SH-SY5Y (cell line): ENCODE measurements at regions not wholly inside any gene's neighbourhood (a gene's known extent, or its start where the extent isn't known, plus 50 kb on each side); places are given as distances from the start of the nearest gene placed in this dataset.

Source experiments
- GATA2 ChIP-seq: IDR thresholded peaks from 2 replicates; pipeline ENCODE4 v1.6.1; 2011; ENCODE audit warnings: mild to moderate bottlenecking, low read depth, low read length
- GATA3 ChIP-seq: IDR thresholded peaks from 2 replicates; pipeline ENCODE4 v1.6.1; 2011; ENCODE audit warnings: low read depth, mild to moderate bottlenecking, low read length, moderate library complexity

DNA sequence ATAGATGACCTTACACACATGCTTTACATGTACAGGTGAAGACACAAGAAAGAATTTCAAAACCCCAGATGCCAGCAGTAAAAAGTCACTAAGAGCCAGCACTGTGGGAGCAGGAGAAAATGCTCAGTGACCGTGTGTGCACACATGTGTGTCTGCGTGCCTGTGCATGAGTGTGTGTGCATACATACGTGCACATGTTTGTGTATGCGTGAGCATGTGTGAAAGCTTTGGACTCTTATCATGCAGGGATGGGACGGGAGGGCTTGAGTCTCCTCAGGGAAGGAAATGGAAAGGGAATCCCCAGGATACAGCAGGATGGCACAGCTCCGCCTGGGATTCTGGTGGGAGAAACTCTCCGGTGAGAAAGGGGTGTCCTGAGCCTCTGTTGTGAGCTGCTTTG is 121.5 kb upstream of the B3GAT1 start:
- TF ChIP-seq GATA2 (no peak), GATA3 (no peak)

DNA sequence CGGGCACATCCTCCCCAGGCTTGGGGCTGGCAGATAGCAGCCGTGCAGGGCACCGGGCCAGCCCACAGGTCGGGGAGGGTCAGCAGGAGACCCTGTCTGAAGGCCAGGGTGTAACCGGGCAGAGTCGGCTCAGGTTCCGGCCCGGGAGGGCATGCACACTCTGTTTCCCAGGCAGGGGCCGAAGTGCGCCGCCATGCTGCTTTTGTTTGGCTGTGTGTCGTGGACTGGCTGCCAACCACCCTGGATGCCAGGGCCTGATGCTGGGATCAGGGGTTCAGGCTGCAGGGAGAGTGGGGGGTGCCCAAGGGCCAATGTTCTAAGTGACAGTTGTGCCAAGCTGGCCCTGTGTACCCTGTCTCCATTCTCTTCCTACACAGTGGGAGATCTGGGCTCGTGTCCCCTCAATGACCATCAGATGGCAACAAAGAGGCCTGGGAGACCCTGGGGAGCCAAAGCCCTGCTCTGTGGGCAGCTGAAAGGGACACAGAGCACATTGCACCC is 120.9 kb upstream of the B3GAT1 start:
- TF ChIP-seq GATA3: no peak
- TF ChIP-seq GATA2: no peak

DNA sequence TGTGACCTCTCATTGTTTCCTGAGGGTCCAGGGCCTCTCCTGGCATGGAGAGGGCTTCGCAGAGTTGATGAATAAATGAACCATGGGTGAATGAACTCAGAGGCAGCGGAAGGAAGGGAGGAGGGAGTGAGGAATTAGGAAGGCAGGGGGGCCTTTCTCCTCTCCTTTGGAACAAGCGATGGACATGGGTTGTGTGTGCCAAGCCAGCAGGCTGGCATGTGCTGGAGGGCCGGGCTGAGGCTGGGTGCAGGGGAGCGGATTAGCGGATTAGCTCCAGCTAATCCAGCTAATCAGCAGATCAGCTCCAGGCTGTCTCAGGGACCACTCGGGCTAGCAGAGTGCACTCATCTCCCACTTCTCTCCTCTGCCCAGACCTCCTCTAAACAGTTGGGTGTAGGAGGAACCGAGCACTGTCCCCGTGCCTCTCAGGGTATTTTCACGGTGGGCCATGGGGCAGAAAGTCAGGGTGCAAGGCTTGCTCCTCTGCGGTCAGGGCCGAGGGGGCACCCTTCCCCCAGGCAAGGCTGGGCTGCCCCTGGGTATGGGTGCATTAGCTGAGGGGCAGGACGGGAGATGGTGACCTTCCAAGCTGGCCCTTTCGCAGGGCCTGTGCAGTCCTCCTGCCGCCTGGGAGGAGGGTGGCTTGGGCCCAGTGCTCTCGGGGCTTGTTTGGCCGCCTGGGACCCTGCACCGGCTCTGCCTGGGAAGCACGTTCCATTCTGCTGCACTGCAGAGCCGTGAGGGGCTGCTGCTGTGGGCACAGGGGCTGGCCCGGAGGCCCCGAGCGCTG is 120.3 kb upstream of the B3GAT1 start:
- TF ChIP-seq GATA2 (no peak), GATA3 (no peak)

DNA sequence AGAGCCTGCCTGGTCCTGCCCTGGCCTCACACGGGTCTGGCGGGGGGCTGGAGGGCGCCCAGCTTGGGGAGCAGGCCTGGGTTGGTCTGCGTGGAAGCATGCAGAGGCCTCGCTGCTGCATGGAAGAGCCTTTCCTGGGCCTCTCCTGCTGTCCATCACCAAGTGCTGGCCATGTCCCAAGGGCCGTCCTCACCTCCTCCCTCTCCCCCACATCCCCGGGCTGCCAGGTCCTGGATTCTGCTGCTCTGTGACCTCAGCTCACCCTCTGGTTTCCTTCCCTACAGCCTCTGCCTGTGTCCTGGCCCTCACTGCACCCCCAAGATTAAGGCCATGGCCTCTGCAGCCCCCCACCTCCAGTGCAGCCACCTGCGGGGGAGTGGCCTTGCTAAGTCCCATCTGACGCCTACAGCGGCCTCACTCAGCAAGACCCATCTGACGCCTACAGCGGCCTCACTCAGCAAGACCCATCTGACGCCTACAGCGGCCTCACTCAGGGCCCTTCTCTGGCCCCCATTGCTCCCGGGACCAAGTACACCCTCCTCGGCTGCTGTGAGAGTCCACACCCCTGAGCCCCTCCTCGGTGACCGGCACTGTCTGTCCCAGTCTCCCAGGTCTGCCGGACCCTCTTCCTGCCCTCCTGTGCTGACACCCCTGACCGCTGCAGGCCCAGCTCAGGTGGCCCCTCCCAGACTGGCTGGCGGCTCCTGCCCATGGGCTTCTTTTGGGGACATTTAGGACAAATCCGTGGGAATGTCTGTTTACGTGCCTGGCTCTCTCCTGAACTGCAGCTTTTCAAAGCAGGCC is 119.5 kb upstream of the B3GAT1 start:
- TF ChIP-seq GATA3 (no peak), GATA2 (no peak)

DNA sequence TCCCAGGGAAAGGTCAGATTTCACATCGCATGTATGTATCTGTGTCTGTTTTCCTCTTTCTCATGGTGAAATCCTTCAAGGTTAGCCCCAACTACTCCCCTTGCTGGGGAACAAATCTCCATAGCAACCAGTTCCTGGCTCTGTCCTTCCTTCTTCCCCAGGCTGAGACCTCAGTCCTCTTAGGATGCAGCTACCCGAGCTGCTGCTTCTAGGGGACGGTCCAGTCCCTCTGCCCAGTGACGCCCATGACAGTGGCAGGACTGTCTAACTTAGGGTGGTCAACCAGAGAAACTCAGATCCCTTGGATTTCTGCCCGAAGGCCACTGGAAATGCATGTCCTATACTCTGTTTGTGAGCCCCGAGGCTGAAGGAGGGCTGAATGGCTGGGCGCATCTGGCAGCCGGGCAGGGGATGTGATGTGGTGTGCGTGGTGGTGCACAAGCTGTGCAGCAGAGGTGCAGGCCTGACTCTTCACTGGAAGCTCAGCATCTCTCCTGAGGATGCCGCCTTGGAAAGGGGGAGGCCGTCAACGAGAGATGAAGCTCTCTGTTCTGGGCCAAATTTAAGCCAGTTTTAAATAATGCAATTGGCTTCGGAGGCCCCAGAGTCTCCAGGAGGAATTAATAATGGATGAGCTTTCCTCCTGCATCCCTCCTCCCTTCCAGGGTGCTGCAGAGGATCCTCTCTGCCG is 118.7 kb upstream of the B3GAT1 start:
- TF ChIP-seq GATA2: no peak
- no peak for TF ChIP-seq GATA3

DNA sequence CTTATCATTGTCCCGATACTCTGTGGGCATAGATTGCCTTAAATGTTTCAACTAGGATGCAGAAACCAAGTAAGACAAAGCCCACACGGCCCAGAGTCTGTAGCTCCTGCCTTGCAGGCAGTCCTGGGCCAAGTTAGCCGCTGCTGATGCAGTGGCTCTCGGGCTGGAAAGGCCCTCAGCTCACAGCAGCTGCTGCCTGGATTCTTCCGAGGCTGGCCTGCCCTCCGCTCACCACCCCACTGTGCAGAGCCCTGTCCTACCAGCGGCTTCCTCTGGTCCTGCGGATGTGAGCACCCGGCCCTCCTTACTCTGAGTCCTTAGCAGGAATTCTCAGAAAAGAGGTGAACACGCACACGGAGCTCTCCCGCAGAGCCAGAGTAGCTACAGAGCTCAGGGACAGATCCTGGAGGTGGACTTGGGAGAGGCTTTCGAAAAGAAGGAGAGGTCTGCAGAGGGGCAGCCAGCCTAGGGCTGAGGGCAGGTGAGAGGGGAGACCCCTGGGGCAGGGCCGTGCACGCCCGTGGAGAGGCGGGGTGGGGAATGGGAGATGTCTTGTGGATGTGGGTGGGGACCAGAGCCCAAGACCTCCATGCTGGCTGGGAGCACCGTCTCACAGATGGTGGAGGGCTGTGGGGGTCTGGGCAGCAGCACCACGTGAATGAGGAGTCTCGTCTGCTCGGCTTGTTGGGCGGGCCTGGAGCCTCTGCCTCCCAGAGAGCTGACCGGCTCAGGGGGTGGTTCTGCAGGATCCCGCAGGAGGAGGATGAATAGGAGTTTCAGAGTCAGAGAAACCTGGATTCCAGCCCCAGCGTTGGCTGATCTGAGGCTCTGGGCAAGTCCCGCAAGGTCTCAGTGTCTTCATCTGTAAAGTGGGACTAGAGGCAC is 117.4 kb upstream of the B3GAT1 start:
- TF ChIP-seq GATA3: no peak
- no peak for TF ChIP-seq GATA2

DNA sequence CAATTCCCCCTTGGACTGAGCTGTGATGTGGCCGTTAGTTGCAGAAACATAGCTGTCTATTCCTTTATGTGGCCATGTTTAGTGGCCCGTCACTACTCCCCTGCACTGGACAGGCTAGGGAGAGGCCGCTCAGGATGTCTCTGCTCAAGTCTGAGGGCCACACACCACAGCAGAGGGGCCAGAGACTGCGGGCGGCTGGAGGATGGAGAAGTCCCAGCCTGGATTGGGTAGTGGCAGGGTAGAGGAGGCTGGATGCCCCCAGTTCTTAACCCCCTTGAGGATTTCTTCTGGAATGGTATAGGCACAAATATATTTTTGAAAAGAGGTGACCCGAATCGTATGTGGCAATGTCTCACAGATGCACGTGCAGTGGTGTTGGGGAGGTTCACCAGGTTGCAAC is 116.4 kb upstream of the B3GAT1 start:
- TF ChIP-seq GATA3 (no peak), GATA2 (no peak)

DNA sequence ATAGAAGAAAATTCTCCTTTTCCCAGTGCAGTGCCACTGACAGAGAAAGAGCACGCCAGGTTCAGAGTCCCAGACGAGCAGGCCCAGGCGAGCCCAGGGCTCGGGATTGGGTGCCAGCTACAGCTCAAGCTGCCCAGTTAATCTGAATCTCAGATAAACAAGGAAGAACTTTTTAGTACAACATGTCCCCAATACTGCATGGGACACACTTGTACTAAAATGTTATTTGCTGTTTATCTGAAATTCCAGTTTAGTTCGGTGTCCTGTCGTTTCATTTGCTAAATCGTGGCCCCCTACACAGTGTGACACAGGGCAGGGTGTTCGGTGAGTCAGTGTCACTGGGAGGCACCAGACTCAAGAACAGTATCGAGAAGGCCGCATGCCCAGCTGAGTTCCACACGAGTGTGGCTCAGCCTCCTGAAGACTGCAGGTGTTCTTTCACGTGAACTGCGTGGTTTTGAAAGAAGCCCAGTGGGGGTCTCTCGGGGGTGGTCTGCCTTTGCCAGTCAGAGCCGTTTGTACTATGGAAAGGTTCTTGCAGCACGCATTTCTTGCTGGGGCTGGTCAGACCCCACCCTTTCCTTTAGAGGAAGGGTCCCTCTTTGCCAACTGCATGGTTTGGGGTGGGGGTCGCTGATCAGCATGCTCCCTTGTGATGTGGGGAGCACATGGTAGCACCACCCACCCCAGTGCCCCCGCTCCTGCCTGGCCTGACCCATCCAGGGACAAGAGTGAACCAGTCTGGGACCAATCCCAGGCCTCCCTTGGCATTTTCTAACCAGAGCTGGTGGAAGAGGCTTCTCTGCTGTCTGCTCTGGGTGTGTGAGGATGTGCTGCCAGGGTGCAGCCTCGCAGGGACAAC is 115.6 kb upstream of the B3GAT1 start:
- TF ChIP-seq GATA3 (no peak), GATA2 (no peak)

DNA sequence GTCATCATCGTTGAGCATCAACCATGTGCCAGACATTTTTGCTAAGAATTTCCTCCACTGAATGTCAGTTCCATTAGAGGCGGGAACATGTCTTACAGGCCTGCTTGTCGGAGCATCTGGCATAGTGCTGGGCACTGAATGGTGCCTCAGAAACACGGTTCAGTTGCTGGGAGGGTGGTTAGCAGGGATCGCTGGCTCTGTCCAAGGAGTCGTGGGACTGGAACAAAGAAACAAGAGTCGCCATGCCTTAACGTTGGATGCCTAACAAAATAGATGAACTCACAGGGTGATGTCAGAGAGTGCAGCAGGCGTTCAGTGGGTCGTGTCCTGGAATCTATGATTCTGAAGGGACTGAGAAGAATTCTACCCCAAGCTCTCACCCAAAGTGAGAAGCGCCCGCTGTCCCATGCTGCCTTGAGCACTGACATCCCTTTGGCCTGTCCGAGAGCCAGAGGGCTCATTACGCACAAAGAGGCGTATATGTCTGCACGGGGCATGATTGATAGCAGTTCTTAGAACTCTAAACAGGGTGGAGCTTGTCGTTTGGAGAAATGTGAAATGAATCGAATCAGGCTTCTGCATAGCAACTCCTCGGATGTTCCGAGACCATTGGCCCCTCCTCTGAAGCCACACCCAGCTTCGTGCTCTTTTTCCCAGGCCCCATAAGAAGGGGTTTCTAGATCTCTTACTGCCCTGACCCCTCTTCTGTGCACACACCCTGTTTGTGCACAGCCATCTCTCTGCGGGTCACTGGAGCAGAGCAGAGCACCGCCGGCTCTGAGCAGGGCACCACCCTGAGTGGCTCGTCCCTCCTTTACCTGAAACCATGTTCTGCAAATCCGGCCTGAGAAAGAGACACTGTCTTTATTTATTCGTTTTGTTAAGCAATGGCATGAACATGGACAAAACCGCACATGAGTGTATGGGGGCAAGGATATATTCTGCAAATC is 113.1 kb upstream of the B3GAT1 start:
- TF ChIP-seq GATA3 (no peak), GATA2 (no peak)

DNA sequence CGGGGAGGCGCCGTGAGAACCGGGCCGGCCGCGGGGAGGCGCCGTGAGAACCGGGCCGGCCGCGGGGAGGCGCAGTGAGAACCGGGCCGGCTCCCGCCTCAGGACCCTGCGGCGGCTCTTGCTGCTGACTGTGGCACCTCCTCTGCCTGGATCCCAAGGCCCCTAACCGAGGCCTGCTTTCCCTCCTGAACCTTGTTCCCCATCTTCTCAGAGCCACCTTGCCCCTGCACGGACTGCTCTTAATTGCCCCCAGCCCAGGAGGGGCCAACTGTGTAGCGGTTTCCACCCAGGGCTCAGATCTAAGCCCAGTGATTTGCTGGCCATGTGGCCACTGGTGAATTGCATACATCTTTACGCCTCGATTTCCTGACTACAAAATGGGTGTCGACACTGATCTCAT is 112.2 kb upstream of the B3GAT1 start:
- no peak for TF ChIP-seq GATA2
- TF ChIP-seq GATA3: no peak

DNA sequence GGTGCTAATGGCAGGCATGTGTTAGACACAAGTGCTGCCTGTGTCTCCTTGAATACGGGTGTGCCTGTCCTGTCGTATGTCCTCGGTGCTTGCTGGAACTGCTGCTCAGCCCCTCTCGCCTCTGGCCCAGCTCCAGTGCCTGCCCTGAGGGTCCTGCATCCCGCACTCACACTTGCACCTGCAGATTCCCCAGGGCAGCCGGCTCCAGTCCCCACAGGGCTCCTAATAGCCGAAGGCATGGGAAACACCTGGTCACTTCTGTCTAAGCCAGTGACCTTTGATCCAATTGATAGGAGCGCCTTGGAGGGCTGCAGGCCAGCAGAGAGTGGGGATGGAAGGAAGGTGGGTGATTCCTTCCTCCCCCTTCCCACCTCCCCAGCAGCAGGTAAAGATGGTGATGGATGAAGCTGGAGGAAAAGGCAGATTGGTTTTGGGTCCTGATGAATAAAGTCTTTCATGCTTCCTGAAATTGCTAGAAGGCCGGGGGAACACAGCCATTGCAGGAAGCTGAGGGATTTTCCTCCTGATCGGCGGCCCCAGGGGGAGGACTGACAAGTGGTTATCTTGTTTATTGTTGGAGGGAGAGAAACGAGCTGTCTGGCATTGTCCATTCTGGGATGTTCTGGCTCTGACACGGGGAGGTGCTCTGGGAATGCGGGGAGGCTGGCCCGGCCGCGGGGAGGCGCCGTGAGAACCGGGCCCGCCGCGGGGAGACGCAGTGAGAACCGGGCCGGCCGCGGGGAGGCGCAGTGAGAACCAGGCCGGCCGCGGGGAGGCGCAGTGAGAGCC is 110.9 kb upstream of the B3GAT1 start:
- TF ChIP-seq GATA3 (no peak), GATA2 (no peak)
